ENCODE measurements at regions not wholly inside any gene's neighbourhood (a gene's known extent, or its start where the extent isn't known, plus 50 kb on each side); places are given as distances from the start of the nearest gene placed in this dataset.
"Not testable (repeated sequence)": the region's sequence is repeated elsewhere in the genome, so short reads cannot be mapped to it uniquely, and the experiment has no call there.

DNA sequence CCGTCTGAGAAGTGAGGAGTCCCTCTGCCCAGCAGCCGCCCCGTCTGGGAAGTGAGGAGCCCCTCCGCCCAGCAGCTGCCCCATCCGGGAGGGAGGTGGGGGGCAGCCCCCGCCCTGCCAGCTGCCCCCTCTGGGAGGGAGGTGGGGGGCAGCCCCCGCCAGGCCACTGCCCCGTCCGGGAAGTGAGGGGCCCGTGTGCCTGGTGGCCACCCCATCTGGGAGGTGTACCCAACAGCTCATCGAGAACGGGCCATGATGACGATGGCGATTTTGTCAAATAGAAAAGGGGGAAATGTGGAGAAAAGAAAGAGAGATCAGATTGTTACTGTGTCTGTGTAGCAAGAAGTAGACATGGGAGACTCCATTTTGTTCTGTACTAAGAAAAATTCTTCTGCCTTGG is 208.8 kb downstream of the KDM5D start:
- DNase-seq = not testable (repeated sequence)

GRCh38 chrY:19521976-19522375 is 222.6 kb downstream of the KDM5D start:
- DNase-seq = no peak

GRCh38 chrY:19503092-19503449 is 241.5 kb downstream of the KDM5D start:
- DNase-seq = no peak

- peak in 1 of 2 donors; percentile 1 for DNase-seq
Measured at GRCh38 chrY:19502169-19503091, 242.1 kb downstream of the KDM5D start.

DNA sequence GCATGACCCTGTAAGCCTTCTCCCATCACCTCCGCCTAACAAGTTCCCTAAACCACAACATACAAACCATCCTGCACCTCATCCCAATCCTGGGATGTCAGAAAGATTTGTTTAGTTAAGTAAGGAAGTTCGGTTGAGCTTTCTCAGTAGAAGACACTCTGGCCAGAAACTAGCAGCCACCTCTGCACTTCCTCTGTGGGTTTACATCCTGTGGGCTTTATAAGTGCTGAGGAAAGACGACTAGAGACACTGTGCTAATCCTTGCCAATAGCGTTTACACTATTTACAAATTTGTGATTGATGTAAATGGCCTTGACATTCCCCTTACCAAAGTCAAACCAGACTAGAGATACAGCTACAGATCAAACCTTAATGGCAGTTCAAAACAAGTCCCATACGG is 246.0 kb downstream of the KDM5D start:
- DNase-seq = no peak

DNA sequence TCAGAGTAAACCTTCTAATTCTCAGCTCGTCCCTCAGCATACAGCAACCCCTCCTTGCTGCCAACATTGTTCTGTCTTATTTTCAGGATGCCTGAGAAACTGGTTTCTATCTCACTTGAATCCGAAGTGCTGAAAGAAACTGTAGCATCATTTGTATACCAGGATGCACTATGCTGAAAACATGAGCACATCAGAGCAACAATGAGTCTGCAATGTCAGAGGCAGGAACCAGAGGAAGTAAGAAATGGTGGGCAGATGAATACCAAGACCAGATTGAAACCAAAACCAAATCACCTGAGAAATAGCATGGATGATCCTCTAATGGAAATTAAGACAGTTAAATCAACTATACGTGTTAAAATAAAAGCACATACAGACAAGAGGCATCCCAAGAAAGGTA is 257.0 kb downstream of the KDM5D start:
- DNase-seq = no peak

DNA sequence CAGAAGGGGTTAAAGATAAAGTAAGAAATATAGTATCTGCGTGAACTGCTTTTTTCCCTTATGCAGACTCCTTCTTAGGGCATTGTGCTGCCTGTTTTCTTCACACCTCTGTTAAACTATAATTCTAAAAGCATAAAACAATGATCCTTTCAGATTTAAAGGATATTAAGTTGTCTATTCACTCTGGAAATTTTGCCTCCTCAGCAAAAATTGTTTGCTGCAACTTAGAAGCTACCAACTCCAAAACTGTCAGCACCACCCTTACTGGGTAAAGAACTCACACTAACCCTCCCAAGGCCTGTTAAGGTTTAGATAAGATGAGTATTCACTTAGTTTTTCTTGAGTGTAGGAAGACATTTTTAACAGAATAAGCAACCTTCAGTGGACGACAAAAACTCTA is 259.5 kb downstream of the KDM5D start:
- no peak for DNase-seq

DNA sequence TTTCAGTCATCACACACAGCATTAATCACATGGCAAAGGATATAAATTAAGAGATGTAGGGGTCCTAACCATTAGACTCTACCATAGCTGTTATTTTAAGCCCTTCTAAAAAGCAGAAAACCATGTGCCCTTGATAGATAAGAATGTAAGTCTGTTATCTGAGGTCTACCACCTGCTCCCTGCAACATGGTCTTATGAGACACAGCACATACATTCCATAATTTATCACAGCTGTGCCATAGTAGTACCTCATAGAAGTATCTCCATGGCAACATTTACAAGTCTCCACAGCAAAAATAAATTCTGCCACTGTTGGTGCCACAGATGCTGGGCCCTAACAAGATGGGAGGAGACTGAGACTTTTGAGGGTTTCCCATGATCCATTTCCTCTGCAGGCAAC is 265.4 kb downstream of the KDM5D start:
- DNase-seq = no peak

- no peak for DNase-seq
Measured at GRCh38 chrY:19477959-19478358, 266.6 kb downstream of the KDM5D start.

GRCh38 chrY:19465809-19466208 is 278.7 kb downstream of the KDM5D start:
- DNase-seq = no peak

- DNase-seq = no peak
Measured at GRCh38 chrY:19456855-19457448, 287.6 kb downstream of the KDM5D start.

- DNase-seq = peak; percentile 30 to 63
Measured at GRCh38 chrY:19433059-19433458, 311.5 kb downstream of the KDM5D start.

DNA sequence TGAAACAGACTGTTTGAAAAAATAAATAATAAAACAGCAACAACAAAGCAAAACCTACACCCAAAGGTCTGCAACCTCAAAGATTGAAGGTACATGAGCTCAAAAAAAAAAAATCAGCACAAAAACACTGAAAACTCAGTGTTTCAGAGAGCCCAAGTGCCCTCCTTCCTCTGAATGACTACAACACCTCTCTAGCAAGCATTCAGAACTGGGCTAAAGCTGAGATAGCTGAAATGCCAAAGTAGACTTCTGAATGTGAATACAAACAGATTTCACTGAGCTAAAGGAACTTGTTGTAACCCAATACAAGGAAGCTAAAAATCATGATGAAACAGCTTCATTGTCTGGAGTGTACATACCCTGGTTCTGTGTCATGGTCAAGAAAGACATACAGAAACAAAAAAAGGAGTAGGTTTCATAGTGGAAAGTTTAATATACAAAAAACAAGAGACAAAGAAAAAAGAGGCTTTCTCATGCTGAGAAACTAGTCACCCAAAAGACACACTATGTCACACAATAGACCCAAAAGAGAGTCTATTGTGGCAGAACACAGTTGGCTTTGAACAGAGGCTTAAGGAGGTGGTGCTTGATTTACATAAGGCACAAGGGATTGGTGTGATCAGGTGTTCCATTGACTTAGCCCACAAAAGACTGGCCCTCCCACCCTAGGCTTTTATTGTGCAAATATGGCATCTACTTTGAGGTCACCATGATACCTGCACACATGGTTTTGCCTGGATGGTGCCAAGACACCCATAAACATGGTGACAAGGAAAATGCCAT is 316.6 kb downstream of the KDM5D start:
- DNase-seq = no peak

DNA sequence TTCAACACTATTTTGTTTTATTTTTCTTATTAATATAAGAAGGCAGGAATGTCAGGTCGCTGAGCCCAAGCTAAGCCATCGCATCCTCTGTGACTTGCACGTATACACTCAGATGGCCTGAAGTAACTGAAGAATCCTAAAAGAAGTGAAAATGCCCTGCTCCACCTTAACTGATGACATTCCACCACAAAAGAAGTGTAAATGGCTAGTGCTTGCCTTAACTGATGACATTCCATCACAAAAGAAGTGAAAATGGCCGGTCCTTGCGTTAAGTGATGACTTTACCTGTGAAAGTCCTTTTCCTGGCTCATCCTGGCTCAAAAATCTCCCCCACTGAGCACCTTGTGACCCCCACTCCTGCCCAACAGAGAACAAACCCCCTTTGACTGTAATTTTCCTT is 317.3 kb downstream of the KDM5D start:
- not testable (repeated sequence) for DNase-seq

DNA sequence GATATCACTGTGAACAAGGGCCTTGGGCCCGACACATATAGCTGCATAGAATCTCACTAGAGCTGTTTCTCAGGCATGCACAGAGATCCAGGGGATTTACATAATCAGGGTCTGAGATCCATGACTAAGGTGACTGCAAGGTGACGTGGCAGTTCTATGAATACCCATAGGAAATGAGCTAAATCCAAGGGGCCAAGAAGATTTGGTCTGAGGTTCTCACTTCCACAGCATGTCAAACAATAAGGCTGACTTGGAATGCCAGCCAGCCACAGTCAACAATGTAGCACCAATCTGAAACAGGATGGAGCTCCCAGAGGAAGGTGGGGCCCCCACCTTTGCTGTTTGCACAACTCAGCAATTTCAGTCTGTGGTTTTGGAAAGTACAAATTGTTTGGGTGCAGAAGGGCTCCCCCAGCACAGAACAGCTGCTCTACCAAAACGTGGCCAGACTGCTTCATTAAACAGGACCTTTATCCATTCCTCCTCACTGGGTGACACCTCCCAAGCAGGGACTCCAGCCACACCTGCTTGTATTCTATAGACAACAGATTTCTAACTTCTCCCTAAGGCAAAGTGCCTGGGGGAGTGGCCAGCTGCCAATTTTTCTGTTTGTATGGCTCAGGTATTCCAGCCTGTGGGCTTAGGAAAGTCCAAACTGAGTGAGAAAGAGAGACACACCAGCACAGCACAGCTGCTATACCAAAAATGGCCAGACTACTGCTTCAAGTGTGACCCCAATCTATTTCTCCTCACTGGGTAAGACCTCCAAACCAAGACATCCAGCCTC is 333.4 kb downstream of the KDM5D start:
- no peak for DNase-seq

DNA sequence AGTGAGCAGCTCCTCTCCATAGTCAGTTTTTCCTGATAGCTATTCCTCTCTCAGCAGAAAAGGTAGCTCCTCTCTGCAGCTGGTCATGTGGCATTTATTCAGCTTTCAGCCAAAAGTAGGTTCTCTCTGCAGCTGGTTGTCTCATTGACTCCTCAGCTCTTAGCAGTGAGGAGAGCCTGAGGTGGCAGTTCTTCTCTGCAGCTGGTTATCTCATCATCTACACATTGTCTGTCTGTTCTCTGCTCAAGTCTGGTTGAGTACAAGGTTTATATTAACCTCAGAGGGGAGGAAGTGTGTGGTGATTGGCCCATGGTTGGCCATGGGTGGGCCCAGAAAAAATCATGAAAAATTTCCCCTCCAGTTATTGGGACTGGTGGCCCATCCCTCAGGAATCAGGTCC is 338.3 kb downstream of the KDM5D start:
- DNase-seq = no peak

DNA sequence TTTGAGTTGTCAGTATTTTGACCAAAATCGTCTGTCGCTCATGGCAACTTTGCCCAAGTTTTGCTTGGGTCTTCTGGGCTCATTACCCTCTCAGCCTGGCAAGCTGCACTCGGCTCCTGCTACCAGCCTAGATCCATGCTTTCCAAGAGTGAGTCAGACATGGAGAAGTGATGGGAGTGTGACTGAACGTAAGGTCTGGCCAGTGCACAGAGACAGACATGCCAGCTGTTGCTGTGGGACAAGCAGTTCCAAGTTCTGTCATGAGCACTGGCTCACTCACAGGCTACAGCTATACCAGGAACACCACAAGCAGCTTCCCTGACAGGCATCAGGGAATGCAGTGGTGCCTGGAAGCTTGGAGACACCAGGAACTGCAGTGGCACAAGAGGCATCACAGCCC is 338.9 kb downstream of the KDM5D start:
- no peak for DNase-seq

DNA sequence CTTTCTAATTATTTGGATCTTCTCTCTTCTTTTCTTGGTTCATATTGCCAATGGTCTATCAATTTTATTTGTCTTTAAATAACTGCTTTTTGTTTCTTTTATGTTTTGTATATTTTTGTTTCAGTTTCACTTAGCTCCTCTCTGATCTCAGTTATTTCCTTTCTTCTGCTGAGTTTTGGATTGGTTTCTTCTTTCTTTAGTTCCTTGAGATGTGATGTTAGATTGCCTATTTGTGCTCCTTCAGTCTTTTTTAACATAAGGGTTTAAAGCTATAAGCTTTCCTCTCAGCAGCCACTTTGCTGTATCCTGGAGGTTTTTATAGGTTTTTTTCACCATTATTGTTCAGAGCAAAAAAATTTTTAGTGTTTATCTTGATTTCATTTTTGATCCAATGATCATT is 351.6 kb downstream of the KDM5D start:
- no peak for DNase-seq

GRCh38 chrY:19391922-19392321 is 352.6 kb downstream of the KDM5D start:
- no peak for DNase-seq

DNA sequence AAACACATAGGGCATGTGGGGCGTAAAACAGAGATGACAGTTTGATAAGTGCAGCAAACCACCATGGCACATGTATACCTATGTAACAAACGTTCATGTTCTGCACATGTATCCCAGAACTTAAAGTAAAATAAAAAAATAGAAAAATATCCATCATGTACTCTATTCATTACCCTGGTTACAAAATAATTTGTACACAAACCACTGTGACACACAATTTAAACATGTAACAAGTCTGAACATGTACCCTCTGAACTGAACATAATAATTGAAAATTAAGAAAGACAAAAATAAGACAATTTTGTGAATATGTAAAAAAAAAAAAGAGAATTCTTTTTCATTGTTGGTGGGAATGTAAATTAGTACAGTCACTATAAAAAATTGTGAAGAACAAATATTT is 379.2 kb downstream of the KDM5D start:
- DNase-seq = no peak

DNA sequence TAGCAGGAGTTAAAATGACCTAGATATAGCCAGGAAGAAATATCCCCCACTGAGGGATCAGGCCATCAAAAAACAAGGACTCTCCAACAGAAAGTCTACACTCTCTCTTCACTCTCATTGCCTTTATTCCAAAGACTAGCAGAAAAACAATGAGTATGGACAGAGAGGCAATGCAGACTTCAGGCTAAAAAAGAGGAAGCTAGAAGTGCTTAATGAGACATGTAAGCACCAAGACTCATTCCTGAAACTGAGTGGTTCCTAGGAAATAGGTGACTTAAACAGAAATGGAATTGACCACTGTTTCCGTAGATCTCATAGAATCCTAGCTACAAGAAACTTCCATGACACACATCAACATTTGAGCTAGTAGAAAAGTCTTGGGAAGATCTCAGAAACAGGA is 387.3 kb downstream of the KDM5D start:
- DNase-seq = no peak

- DNase-seq = no peak
Measured at GRCh38 chrY:19356735-19357134, 387.8 kb downstream of the KDM5D start.

GRCh38 chrY:19354857-19355173 is 389.7 kb downstream of the KDM5D start:
- DNase-seq = no peak

Measured in inflammatory macrophage (primary cell).